Fibroblast of lung (primary cell): ENCODE measurements at regions not wholly inside any gene's neighbourhood (a gene's known extent, or its start where the extent isn't known, plus 50 kb on each side); places are given as distances from the start of the nearest gene placed in this dataset.

Experiments used
- DNase-seq, 2 donors: peaks; one replicate each; pipeline versions ENCODE4 v3.0.0 to v3.0.0-alpha.2; 2010; ENCODE audit warnings: low read depth in 2 of 2
- H2AFZ ChIP-seq: 2 replicates; pipeline ENCODE4 v1.5.1; 2012; ENCODE audit warnings: low read length, control low read depth, inconsistent platforms
- H3K27ac ChIP-seq: 2 replicates; pipeline ENCODE4 v1.5.1; 2011; ENCODE audit warnings: low read length, control low read depth; ENCODE audit not compliant: insufficient read depth
- H3K27me3 ChIP-seq: 2 replicates; pipeline ENCODE4 v1.5.1; 2011; ENCODE audit warnings: mild to moderate bottlenecking, low read length; ENCODE audit not compliant: control insufficient read depth, insufficient read depth
- H3K36me3 ChIP-seq: 2 replicates; pipeline ENCODE4 v1.5.1; 2011; ENCODE audit warnings: low read length; ENCODE audit not compliant: control insufficient read depth, insufficient read depth
- H3K4me1 ChIP-seq: 2 replicates; pipeline ENCODE4 v1.5.1; 2011; ENCODE audit warnings: low read length; ENCODE audit not compliant: control insufficient read depth, insufficient read depth; ENCODE audit errors: extremely low read depth
- H3K4me2 ChIP-seq: 2 replicates; pipeline ENCODE4 v1.5.1; 2011; ENCODE audit warnings: low read length, control low read depth; ENCODE audit not compliant: insufficient read depth; ENCODE audit errors: extremely low read depth
- H3K4me3 ChIP-seq, 4 experiments: fragments of 200-600 bp in 1 of 4; sonication (generic) in 1 of 4; replicated peaks in 1 of 4; 2 replicates each; pipeline ENCODE4 v1.5.1; 2011 to 2016; ENCODE audit warnings: low read length in 4 of 4, low read depth in 3 of 4, mild to moderate bottlenecking in 3 of 4, control low read depth in 2 of 4, inconsistent platforms in 1 of 4, mixed read lengths in 1 of 4; ENCODE audit not compliant: insufficient read depth in 1 of 4; ENCODE audit errors: control extremely low read depth in 1 of 4
- H3K79me2 ChIP-seq: 2 replicates; pipeline ENCODE4 v1.5.1; 2012; ENCODE audit warnings: mild to moderate bottlenecking, low read length, inconsistent platforms; ENCODE audit not compliant: control insufficient read depth, insufficient read depth
- H3K9ac ChIP-seq: 2 replicates; pipeline ENCODE4 v1.5.1; 2011; ENCODE audit warnings: mild to moderate bottlenecking, low read length, control low read depth; ENCODE audit not compliant: insufficient read depth
- H3K9me3 ChIP-seq: 2 replicates; pipeline ENCODE4 v1.5.1; 2012; ENCODE audit warnings: low read depth, low read length; ENCODE audit not compliant: control insufficient read depth, insufficient read depth
- H4K20me1 ChIP-seq: 2 replicates; pipeline ENCODE4 v1.5.1; 2011; ENCODE audit warnings: low read length; ENCODE audit not compliant: control insufficient read depth, insufficient read depth; ENCODE audit errors: extremely low read depth
- EZH2 ChIP-seq: IDR thresholded peaks from 2 replicates; pipeline ENCODE4 v1.5.1; 2012; ENCODE audit warnings: low read length, control low read depth, mild to moderate bottlenecking; ENCODE audit errors: missing control alignments
- TF ChIP-seq, protein P1 (sequence below), 2 donors: IDR thresholded peaks in 1 of 2; conservative IDR thresholded peaks in 1 of 2; 1 replicate in 1 of 2; 2 replicates in 1 of 2; pipeline ENCODE4 v1.5.1; 2011 to 2012; ENCODE audit warnings: low read length in 2 of 2, control low read depth in 1 of 2, inconsistent platforms in 1 of 2, low read depth in 1 of 2, mild to moderate bottlenecking in 1 of 2

DNA sequence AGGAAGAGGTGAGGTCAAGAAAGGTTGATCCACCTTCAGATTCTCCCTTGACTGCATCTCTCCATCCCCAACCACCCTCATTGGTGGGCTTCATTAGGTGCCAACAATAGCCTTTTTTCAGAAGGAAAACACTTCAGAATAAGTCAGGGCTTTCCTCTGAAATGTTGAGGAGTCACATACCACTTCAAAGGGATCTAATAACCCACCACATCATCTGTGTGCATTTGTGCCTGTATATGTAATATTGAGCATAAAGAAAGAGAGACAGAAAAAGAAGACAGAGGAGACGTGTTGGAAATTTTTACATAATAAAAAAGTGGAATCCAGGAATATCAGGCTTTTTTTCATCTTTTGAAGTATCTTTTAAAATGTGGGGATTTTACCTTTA lies 209.1 kb upstream of the SLC7A11 start:
- Histone ChIP-seq H3K79me2 (no peaks in the 10 kb centered on the region), H3K4me1 (no peaks in the 10 kb centered on the region), H3K27ac (no peak overlapping the region), H3K36me3 (no peaks in the 10 kb centered on the region), H3K9ac (no peak overlapping the region), H4K20me1 (no peaks in the 10 kb centered on the region), H3K9me3 (no peaks in the 10 kb centered on the region), H3K27me3 (no peaks in the 10 kb centered on the region), H3K4me2 (no peak overlapping the region), H3K4me3 (no peak overlapping the region), H2AFZ (no peak overlapping the region)
- no peak for DNase-seq
- no peak for TF ChIP-seq EZH2
- TF ChIP-seq, protein P1, sequence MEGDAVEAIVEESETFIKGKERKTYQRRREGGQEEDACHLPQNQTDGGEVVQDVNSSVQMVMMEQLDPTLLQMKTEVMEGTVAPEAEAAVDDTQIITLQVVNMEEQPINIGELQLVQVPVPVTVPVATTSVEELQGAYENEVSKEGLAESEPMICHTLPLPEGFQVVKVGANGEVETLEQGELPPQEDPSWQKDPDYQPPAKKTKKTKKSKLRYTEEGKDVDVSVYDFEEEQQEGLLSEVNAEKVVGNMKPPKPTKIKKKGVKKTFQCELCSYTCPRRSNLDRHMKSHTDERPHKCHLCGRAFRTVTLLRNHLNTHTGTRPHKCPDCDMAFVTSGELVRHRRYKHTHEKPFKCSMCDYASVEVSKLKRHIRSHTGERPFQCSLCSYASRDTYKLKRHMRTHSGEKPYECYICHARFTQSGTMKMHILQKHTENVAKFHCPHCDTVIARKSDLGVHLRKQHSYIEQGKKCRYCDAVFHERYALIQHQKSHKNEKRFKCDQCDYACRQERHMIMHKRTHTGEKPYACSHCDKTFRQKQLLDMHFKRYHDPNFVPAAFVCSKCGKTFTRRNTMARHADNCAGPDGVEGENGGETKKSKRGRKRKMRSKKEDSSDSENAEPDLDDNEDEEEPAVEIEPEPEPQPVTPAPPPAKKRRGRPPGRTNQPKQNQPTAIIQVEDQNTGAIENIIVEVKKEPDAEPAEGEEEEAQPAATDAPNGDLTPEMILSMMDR (conservative IDR thresholded peaks at IDR 0.05 in 1 of 2, IDR thresholded peaks at IDR 0.05 in 1 of 2; ENCODE audit: low read depth in 1 of 2, low read length in 2 of 2): no peak

GRCh38 chr4:138450546-138451275 lies 208.6 kb upstream of the SLC7A11 start:
- H3K36me3 ChIP-seq: no peaks in the 10 kb centered on the region
- H3K4me2 ChIP-seq: no peak overlapping the region

DNA sequence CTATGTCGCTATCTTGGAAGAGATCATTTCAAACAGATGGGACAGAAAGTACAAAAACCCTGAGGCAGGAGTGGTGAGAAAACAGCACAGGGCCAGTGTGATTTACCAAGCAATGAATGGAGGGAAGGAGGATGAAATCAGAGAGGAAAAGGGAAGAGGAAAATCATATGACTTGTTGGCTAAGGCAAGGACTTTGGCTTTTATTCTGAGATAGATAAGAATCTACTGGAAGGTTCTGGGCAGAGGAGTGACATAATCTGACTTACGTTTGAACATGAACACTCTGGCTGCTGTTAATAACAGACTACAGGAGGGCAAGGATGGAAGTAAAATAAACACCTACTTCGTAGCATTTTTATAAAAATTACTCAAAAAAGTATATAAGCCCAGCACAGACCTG lies 207.8 kb upstream of the SLC7A11 start:
- Histone ChIP-seq H3K4me1 (no peaks in the 10 kb centered on the region), H4K20me1 (no peaks in the 10 kb centered on the region), H3K4me2 (no peak overlapping the region), H3K27ac (no peak overlapping the region), H3K4me3 (no peak overlapping the region), H3K9ac (no peak overlapping the region), H3K27me3 (no peaks in the 10 kb centered on the region), H3K9me3 (no peaks in the 10 kb centered on the region), H2AFZ (no peak overlapping the region), H3K36me3 (no peaks in the 10 kb centered on the region), H3K79me2 (no peaks in the 10 kb centered on the region)
- DNase-seq: peak in 1 of 2 donors; percentile 23
- TF ChIP-seq EZH2: no peak
- TF ChIP-seq, protein P1 (conservative IDR thresholded peaks at IDR 0.05 in 1 of 2, IDR thresholded peaks at IDR 0.05 in 1 of 2; ENCODE audit: low read depth in 1 of 2, low read length in 2 of 2): no peak

More at GRCh38 chr4:138450546-138451275, 208.6 kb upstream of the SLC7A11 start:
- Histone ChIP-seq H4K20me1 (no peaks in the 10 kb centered on the region), H3K4me3 (no peak overlapping the region), H3K4me1 (no peaks in the 10 kb centered on the region), H2AFZ (no peak overlapping the region), H3K27me3 (no peaks in the 10 kb centered on the region), H3K9me3 (no peaks in the 10 kb centered on the region), H3K9ac (no peak overlapping the region), H3K27ac (no peak overlapping the region), H3K79me2 (no peaks in the 10 kb centered on the region)
- DNase-seq: no peak
- TF ChIP-seq, protein P1 (conservative IDR thresholded peaks at IDR 0.05 in 1 of 2, IDR thresholded peaks at IDR 0.05 in 1 of 2; ENCODE audit: low read depth in 1 of 2, low read length in 2 of 2): no peak
- no peak for TF ChIP-seq EZH2
